ENCODE measurements at regions not wholly inside any gene's neighbourhood (a gene's known extent, or its start where the extent isn't known, plus 50 kb on each side); places are given as distances from the start of the nearest gene placed in this dataset.

GRCh38 chr11:71189768-71190315, 62.5 kb downstream of the SHANK2 start:
- H3K4me1 ChIP-seq (ENCODE audit: control insufficient read depth, low read length), result peaks cover 7% of the 10 kb centered on the region
- H3K4me3 ChIP-seq (ENCODE audit: low read length), result no peak overlapping the region
- no peak overlapping the region for H3K27ac ChIP-seq (ENCODE audit: low read depth, low read length)
- H3K9me2 ChIP-seq (replicated peaks; ENCODE audit: control insufficient read depth, low read length), result no peaks in the 10 kb centered on the region
- no peaks in the 10 kb centered on the region for H3K27me3 ChIP-seq (ENCODE audit: control insufficient read depth, low read length)
- H3K4me2 ChIP-seq (ENCODE audit: low read length), result no peak overlapping the region
- TF ChIP-seq CTCF (IDR thresholded peaks at IDR 0.05; ENCODE audit: low read depth, low read length, poor library complexity, severe bottlenecking) (no peak), EZH2phosphoT487 (IDR thresholded peaks at IDR 0.05; ENCODE audit: borderline replicate concordance, low read length) (no peak)
- no peaks in the 10 kb centered on the region for H4K20me1 ChIP-seq (ENCODE audit: control insufficient read depth, insufficient read depth, low read depth, low read length)
- no peaks in the 10 kb centered on the region for H3K9me3 ChIP-seq (ENCODE audit: control insufficient read depth, insufficient read depth, low read length)
- no peaks in the 10 kb centered on the region for H3F3A ChIP-seq (ENCODE audit: control insufficient read depth, insufficient read depth)
- H3K79me2 ChIP-seq (ENCODE audit: control insufficient read depth, low read length), result no peaks in the 10 kb centered on the region
- H3K36me3 ChIP-seq (ENCODE audit: control insufficient read depth, low read length), result no peaks in the 10 kb centered on the region

- Histone ChIP-seq H3K4me3 (ENCODE audit: low read length) (no peak overlapping the region), H3K27ac (ENCODE audit: low read depth, low read length) (no peak overlapping the region), H3K9me2 (replicated peaks; ENCODE audit: control insufficient read depth, low read length) (no peaks in the 10 kb centered on the region), H4K20me1 (ENCODE audit: control insufficient read depth, insufficient read depth, low read depth, low read length) (no peaks in the 10 kb centered on the region), H3K27me3 (ENCODE audit: control insufficient read depth, low read length) (no peaks in the 10 kb centered on the region), H3K9me3 (ENCODE audit: control insufficient read depth, insufficient read depth, low read length) (no peaks in the 10 kb centered on the region), H3K4me2 (ENCODE audit: low read length) (no peak overlapping the region), H3K79me2 (ENCODE audit: control insufficient read depth, low read length) (no peaks in the 10 kb centered on the region), H3K4me1 (ENCODE audit: control insufficient read depth, low read length) (no peaks in the 10 kb centered on the region; the same call in 1 of the 2 replicates), H3K36me3 (ENCODE audit: control insufficient read depth, low read length) (no peaks in the 10 kb centered on the region), H3F3A (ENCODE audit: control insufficient read depth, insufficient read depth) (no peaks in the 10 kb centered on the region)
- TF ChIP-seq CTCF (IDR thresholded peaks at IDR 0.05; ENCODE audit: low read depth, low read length, poor library complexity, severe bottlenecking) (no peak), EZH2phosphoT487 (IDR thresholded peaks at IDR 0.05; ENCODE audit: borderline replicate concordance, low read length) (no peak)
Measured at GRCh38 chr11:71188886-71189767, 63.2 kb downstream of the SHANK2 start.

GRCh38 chr11:71188073-71188472, 64.3 kb downstream of the SHANK2 start:
- H3K9me2 ChIP-seq (replicated peaks; ENCODE audit: control insufficient read depth, low read length), result no peaks in the 10 kb centered on the region
- H3K4me3 ChIP-seq (ENCODE audit: low read length), result no peak overlapping the region
- H3K27me3 ChIP-seq (ENCODE audit: control insufficient read depth, low read length), result no peaks in the 10 kb centered on the region
- H4K20me1 ChIP-seq (ENCODE audit: control insufficient read depth, insufficient read depth, low read depth, low read length), result no peaks in the 10 kb centered on the region
- H3K4me1 ChIP-seq (ENCODE audit: control insufficient read depth, low read length), result no peaks in the 10 kb centered on the region
- H3F3A ChIP-seq (ENCODE audit: control insufficient read depth, insufficient read depth), result no peaks in the 10 kb centered on the region
- TF ChIP-seq EZH2phosphoT487 (IDR thresholded peaks at IDR 0.05; ENCODE audit: borderline replicate concordance, low read length) (no peak), CTCF (IDR thresholded peaks at IDR 0.05; ENCODE audit: low read depth, low read length, poor library complexity, severe bottlenecking) (no peak)
- no peak overlapping the region for H3K4me2 ChIP-seq (ENCODE audit: low read length)
- H3K36me3 ChIP-seq (ENCODE audit: control insufficient read depth, low read length), result no peaks in the 10 kb centered on the region
- H3K79me2 ChIP-seq (ENCODE audit: control insufficient read depth, low read length), result no peaks in the 10 kb centered on the region
- H3K9me3 ChIP-seq (ENCODE audit: control insufficient read depth, insufficient read depth, low read length), result no peaks in the 10 kb centered on the region
- H3K27ac ChIP-seq (ENCODE audit: low read depth, low read length), result no peak overlapping the region

Measured in DOHH2 (cell line).